AG20443 (cell line): ENCODE measurements at regions not wholly inside any gene's neighbourhood (a gene's known extent, or its start where the extent isn't known, plus 50 kb on each side); places are given as distances from the start of the nearest gene placed in this dataset.
"Not testable (repeated sequence)": the region's sequence is repeated elsewhere in the genome, so short reads cannot be mapped to it uniquely, and the experiment has no call there.

ENCODE experiments used
- DNase-seq: peaks from one replicate; pipeline ENCODE4 v3.0.0; 2012; ENCODE audit warnings: low spot score, mixed read lengths

- DNase-seq = peak; percentile 86
Observed at GRCh38 chr6:112877134-112878100, 530.3 kb downstream of the RFPL4B start.

- no peak for DNase-seq
Observed at GRCh38 chr6:112879920-112880413, 532.8 kb downstream of the RFPL4B start.

DNA sequence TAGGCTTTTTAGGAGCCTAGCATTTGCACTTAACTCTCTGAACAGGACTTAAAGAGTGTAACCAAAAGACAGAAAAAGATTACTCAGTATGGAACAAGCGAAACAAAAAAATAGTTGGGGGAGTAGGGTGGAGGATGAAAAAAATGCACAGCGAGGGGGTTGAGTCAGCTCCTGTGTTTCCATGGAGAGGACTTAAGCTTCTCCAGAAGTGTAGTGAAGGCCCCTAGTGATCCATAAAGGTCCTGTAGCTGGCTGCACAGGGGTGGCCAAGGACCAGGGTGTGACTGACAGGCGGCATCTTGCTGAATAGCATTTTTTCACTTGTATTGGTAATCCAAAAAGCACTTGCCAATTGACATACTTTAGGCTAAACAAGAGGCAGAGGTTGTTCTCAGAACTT lies 533.9 kb downstream of the RFPL4B start:
- peak; percentile 28 for DNase-seq

GRCh38 chr6:112881828-112882780 lies 535.0 kb downstream of the RFPL4B start:
- DNase-seq = peak; percentile 25

GRCh38 chr6:112883095-112883494 lies 536.0 kb downstream of the RFPL4B start:
- no peak for DNase-seq

- DNase-seq = no peak
Observed at GRCh38 chr6:112886415-112886814, 539.3 kb downstream of the RFPL4B start.

DNA sequence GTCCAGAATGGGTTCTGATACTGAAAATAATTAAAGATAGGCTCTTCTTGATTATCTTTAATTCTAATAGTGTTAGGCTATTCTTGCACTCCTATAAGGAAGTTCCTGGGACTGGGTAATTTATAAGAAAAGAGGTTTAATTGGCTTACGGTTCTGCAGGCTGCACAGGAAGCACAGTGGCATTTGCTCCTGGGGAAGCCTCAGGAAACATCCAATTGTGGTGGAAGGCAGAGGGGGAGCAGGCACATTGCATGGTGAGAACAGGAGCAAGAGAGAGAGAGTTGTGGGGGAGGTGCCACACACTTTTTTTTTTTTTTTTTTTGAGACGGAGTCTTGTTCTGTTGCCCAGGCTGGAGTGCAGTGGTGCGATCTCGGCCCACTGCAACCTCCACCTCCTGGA lies 540.3 kb downstream of the RFPL4B start:
- not testable (repeated sequence) for DNase-seq

DNA sequence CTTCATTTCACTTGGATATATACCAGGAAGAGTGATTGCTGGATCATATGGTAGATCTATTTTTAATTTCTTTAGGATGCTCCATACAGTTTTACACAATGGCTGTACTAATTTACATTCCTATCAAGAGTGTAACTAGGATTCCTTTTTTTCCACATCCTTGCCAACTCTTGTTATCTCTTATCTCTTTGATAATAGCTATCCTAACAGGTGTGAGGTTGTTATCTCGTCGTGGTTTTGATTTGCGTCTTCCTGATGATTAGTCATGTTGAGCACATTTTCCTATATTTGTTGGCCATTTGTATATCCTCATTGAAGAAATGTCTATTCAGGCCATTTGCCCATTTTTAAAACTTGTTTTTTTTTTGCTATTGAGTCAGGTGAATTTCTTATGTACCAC lies 552.4 kb downstream of the RFPL4B start:
- DNase-seq = no peak

DNA sequence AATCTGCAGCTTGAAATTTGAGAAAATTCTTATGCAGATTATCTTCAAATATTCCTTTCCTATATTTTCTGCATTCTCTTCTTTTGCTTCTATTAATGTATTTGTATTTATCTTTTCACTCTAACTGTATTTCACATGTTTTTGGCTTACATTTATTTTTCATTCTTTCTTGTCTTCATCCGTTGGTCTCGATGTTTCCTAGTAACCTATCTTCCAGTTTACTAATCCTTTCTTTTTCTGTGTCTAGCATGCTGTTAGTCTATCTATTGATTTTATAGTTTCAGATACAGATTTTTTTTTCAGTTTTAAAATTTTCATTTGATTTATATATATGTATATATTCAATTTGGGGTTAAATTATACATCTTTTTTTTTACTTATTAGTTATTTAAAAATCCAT lies 556.2 kb downstream of the RFPL4B start:
- no peak for DNase-seq

- peak; percentile 67 for DNase-seq
Observed at GRCh38 chr6:112906726-112907125, 559.6 kb downstream of the RFPL4B start.

GRCh38 chr6:112909781-112910180 lies 562.7 kb downstream of the RFPL4B start:
- DNase-seq = no peak

DNA sequence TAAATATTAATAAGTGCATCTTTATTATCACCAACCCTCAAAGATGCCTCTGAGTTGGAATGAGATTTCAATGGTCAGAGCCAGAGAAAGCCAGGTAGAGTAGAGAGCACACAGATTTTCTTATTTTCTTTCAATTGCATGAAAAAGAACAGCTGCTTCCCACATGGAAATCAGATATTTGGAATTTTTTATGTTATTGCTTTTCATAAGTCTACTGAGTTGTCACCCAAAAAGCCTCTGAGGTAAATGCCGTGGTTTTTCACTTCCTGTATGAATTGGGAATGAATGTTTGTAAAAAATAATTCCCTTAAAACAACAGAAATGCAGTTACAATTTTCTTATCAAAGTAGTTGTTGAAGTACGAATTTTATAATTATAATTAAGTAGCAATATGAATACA lies 563.1 kb downstream of the RFPL4B start:
- peak; percentile 13 for DNase-seq

- DNase-seq = peak; percentile 31
Observed at GRCh38 chr6:112911959-112912358, 564.8 kb downstream of the RFPL4B start.

- peak; percentile 31 for DNase-seq
Observed at GRCh38 chr6:112912416-112913101, 565.4 kb downstream of the RFPL4B start.

DNA sequence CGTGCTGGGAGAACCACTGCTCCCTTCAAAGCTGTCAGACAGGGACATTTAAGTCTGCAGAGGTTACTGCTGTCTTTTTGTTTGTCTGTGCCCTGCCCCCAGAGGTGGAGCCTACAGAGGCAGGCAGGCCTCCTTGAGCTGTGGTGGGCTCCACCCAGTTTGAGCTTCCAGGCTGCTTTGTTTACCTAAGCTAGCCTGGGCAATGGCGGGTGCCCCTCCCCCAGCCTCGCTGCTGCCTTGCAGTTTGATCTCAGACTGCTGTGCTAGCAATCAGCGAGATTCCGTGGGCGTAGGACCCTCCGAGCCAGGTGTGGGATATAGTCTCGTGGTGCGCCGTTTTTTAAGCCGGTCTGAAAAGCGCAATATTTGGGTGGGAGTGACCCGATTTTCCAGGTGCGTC lies 572.6 kb downstream of the RFPL4B start:
- DNase-seq = not testable (repeated sequence)

- DNase-seq = no peak
Observed at GRCh38 chr6:112920994-112921393, 573.9 kb downstream of the RFPL4B start.

DNA sequence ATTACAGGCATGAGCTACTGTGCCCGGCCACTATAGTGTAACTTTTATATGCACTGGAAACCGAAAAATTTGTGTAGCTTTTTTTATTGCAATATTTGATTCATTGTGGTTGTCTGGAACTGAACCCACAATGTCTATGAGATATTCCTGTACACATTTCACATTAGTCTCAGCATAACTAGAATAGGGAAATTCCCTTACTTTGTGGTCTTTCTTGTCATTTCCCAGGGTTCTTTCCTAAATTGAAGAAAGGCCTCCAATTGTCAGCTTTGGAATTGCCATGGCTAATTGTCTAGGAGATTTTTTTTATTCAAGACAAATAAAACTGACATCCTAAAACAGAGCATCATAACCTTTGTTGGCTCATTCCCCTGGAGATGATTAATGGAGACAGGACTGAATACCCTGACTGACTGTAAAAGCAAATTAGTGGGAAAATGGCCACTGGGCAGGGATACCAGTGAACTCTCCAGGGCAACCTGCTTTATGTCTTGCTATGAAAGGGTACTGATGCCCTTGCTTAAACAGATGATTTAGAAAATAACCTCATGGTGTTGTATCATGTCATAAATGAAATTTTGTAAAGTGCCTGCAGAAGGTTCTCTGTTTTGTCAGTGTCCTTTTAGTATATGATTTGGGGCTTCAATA lies 576.9 kb downstream of the RFPL4B start:
- no peak for DNase-seq

DNA sequence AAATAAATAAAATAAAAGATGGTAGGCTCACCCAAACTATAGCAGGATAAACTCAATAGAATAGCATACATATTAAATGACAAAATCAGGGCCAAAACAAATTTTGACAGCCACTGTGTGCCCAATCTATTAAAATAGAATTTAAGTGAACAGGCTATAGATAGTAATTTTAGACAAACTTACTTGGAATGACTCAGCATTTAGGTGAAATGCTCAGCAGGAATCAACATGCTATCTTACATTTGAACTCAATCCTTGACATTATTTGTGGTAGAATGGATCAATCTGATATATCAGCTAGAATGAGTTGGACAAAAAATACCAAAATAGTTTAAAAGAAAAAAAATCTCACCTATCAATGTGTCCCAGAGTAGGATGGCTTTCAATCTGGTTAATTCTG lies 578.6 kb downstream of the RFPL4B start:
- no peak for DNase-seq

- no peak for DNase-seq
Observed at GRCh38 chr6:112927641-112928320, 580.7 kb downstream of the RFPL4B start.

GRCh38 chr6:112929641-112930040 lies 582.5 kb downstream of the RFPL4B start:
- DNase-seq = no peak

DNA sequence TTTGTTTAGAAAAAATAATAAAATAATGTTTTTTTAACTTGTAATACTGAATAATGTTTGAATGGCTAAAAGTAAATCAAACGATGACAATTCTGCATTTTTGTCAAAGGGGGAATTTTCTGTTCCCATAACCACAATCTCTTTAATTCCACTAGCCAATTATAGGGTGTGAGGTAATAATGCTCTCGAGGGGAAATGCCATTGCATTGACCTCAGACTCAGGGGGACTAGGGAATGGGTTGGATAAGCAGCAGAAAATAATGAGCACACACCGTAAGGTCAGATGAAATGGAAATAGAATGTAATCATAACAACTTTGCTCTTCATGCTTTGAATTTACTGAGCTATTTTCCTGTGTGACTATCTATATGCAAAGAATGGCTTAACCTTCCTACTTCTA lies 584.7 kb downstream of the RFPL4B start:
- peak; percentile 54 for DNase-seq
